HG03342 (cell line): ENCODE measurements at regions not wholly inside any gene's neighbourhood (a gene's known extent, or its start where the extent isn't known, plus 50 kb on each side); places are given as distances from the start of the nearest gene placed in this dataset.

Source experiments
- ATAC-seq: cut with Tn5 transposase; IDR thresholded peaks from one replicate; pipeline ENCODE4 v1.9.1; 2021; ENCODE audit warnings: mild to moderate bottlenecking, moderate library complexity; ENCODE audit not compliant: unreplicated experiment

DNA sequence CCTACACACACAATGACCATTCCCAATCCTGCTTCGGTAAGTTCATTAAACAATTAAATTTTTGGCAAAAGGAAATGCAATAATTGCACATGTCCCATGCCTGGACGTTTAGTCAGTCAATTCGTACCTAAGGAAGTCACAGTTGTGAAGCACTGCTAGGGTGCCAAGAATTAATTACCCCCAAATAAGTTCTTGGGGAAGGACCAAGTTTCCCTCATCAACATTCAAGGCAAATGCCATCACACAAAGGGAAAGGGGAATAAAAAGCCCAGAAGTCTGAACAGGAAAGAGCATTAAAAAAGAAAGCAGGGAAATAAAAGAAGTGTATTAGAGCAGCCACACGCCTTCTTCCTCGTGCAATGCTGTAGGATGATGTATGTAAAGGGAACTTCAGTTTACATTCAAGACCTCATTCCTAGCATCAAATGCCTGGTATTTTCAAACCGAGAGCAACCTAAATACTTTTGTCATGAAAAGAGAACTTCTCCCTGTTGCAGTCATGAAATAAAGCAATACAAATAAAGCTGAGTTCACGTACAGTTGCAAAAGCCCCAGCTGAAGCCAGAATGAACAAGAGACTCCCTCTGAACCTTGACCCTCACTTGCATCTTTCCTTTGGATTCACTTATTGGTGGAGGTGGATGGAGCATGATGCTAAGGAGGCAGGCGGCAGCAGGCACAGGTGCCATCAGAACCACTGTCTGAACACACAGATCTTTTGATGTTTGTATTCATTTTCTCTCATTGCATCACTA is 124.0 kb upstream of the PPARGC1A start:
- ATAC-seq, result no peak

- ATAC-seq, result no peak
Measured at GRCh38 chr4:24010994-24011393, 121.1 kb upstream of the PPARGC1A start.

GRCh38 chr4:24010573-24010972 is 120.7 kb upstream of the PPARGC1A start:
- no peak for ATAC-seq

DNA sequence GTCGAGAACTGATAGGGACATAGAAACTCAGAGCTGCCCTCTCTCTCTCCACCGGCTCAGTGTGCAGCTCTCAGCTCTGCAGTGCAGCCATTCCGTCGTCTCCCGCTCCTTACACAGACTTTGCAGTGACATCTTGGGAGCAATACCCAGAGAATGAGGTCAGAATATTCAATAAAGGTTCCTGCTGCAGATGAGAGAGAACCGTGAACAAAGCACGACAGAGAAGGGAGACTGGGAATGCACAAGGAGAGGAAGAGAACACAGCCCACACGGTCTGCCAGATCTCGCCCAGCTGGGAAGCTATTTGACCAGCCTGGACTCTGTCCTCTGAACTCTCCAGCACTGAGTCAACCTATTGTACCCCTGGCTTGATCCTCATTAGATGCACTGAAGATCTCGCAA is 118.0 kb upstream of the PPARGC1A start:
- ATAC-seq, result no peak

- ATAC-seq, result no peak
Measured at GRCh38 chr4:24006269-24006668, 116.4 kb upstream of the PPARGC1A start.

DNA sequence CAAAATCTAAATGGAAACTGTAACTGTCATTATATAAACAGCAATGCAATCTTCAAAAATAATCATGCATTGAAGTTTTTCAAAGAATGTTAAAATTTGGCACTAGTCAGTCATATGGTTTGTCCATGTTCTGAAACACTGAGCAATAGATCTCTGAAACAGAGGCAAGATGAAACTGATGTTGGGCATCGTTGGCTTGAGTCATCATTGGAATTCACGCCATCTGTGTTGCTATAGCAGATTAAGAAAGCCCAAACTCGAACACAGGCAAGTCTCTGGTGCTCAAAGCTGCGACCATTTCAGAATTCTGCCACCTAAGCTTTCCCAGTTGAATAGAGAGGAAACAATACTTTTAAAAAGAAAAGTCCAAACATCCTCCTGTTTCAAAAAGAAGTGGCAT is 114.1 kb upstream of the PPARGC1A start:
- no peak for ATAC-seq

DNA sequence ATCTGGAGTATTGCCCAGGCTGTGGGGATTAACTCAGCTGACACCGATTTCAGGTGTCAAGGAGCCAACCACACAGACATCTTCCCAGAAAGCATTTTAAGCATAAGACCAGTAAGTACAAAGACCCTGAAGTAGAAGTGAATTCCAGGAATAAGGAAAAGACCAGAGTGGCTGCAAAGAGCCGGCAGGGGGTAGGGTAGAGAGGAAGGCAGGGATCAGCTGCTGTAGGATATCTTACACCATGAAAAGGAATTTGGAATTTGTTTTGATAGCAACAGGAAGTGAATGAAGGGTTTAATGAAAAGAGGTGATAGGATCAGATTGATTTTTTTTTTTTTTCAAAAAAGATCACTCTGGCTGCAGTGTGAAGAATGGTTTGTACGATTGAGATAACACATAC is 113.6 kb upstream of the PPARGC1A start:
- ATAC-seq, result no peak

- no peak for ATAC-seq
Measured at GRCh38 chr4:24002330-24002966, 112.6 kb upstream of the PPARGC1A start.

DNA sequence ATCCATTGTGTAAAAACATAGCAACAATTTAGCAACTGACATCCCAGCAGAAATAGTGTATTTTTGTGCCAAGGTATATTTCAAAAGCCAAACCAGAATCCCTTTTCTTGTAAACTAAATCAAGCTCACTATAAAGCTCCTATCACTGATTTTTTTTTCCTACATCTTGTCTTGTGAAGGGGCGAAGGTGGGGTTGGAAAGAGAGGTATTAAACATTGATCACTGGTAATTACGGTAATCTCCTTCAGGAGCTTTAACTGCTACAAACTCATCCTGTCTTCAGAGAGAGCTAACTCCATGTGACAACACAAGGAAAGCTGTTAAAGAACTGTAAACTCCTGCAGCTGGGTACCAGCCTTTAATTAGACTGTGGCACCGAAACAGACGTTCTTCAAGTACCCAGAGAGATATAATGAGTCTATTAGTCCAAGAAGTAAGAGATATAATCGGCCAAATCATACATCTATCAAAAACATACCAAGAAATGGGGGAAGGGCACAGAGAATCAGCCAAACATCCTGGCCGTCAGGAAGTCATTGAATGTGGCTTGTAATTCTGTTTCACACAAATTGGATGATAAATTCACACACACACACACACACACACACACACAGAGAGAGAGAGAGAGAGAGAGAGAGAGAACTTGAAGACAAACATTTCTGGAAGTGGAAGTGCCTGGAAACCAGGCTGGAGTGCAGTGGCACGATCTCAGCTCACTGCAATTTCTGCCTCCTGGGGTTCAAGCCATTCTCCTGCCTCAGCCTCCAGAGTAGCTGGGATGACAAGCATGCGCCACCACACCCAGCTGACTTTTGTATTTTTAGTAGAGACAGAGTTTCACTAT is 111.9 kb upstream of the PPARGC1A start:
- ATAC-seq, result no peak

GRCh38 chr4:24000470-24000831 is 110.6 kb upstream of the PPARGC1A start:
- no peak for ATAC-seq

- ATAC-seq, result no peak
Measured at GRCh38 chr4:23999714-24000469, 110.0 kb upstream of the PPARGC1A start.

- ATAC-seq, result peak; percentile 49
Measured at GRCh38 chr4:23993373-23993772, 103.5 kb upstream of the PPARGC1A start.

DNA sequence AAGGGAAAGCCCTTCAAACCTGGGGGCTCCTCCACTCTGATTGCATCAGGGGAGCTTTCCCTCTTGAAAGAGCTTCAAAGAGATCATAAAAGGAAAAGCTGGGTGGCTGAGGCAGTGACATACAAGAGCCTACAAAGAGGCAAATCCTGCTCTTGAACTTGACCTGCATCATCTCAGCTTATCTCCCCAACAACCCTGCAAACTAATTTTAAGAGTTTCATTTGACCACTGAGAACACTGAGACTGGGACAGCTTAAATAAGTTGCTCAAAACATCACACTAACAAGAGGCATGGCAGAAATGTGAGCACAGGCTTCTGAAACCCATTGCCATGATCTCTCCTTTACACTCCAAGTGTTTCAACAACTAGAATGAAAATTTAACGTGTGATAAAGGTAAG is 101.6 kb upstream of the PPARGC1A start:
- ATAC-seq, result no peak

DNA sequence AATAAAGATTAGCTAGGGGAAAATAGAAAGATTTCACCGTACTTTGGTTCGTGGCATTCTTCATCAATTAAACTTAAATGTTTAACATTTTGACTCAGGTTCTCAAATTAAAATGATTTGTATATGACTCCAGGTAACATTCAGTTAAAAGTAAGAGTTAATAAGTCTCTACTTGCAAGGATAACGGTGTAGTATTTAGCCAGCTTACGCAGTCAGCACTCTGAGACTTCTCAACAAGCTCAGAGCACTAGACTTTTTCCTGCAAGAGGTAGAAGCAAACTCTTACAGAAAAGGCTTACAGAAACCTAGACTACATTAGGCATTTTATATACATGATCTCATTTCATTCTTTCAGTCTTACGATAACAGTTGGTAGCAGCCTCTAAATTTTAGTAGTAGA is 96.4 kb upstream of the PPARGC1A start:
- ATAC-seq, result no peak

GRCh38 chr4:23981328-23981727 is 91.5 kb upstream of the PPARGC1A start:
- no peak for ATAC-seq

DNA sequence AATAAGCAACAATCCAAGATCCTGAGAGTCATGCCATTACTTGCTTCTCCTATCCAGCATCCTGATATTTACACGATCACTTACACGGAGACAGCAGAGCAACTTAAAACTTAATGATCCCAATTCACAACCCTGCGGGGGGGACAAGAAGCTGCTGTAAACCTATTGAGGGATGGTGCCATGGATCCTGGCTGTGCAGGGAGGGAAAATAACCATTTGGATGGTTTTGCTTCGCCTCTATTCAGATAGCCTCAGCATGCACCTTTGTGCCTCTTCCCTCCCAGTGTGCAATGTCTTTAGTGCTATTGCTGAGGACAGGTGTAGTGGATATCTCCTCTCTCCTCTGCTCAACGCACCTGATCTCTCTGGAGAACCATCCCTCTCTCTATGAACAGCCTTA is 89.7 kb upstream of the PPARGC1A start:
- no peak for ATAC-seq

DNA sequence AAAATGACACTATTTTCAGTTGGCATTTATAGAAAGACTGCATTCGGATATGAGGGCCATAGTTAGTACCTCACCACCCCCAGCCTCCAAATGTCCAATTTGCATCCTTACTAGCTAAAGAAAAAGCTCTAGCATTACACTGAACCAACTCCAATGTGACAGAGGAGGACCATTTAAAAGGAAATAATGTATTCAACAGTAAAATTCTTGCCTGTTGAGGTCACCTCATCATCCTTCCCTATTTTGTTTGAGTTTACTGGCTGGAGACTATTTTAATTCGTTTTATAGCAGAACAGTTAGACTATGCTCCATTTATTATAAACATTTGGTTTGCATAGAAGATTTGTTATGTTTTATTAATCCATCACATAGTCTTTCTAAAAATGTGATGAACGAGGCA is 88.2 kb upstream of the PPARGC1A start:
- no peak for ATAC-seq

DNA sequence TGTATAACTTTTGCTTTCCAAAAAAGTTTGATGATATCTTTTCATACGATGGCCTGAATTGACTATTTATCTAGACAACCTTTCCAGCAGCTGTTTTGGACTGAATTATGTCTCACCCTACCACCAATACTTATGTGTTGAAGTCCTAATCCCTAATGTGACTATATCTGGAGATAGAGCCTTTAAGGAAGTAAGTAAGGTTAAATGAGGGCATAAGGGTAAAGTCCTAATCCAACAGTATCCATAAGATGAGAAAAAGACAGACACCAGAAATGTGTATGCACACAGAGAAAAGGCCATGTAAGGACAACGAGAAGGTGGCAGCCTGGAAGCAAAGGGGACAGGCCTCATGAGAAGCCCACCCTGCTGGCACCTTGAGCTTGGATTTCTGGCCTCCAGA is 86.6 kb upstream of the PPARGC1A start:
- ATAC-seq, result no peak

- no peak for ATAC-seq
Measured at GRCh38 chr4:23973308-23973855, 83.5 kb upstream of the PPARGC1A start.

GRCh38 chr4:23972805-23973204 is 83.0 kb upstream of the PPARGC1A start:
- no peak for ATAC-seq

- ATAC-seq, result peak; percentile 49
Measured at GRCh38 chr4:23972187-23972586, 82.3 kb upstream of the PPARGC1A start.
